ENCODE measurements at regions not wholly inside any gene's neighbourhood (a gene's known extent, or its start where the extent isn't known, plus 50 kb on each side); places are given as distances from the start of the nearest gene placed in this dataset.

DNA sequence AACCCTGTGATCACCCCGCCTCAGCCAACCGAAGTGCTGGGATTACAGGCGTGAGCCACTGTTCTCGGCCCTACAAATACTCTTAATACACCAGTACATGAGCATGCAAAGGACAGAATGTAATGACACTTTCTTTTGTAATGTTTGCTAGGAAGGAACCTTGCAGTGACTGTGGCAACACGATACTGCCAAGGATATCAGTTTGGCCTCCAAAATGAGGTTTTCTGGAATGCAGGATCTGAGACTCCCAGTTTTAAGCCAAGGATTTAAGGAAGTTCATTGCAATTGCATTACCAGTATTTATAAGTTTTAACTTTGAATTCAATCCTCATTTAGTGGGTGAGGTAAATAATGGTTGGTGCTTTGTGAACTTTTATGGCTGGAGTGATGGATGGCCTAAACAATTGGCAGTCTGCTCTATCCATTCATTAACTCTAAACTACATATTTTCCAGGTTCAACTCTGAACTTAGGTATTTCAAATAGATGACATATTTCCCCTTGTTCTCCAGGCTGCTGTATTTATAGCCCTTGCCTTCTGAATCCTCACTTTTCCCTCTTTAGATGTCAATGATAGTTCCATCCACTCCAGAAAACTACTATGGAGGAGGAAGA is 330.3 kb downstream of the C11orf87 start:
- DNase-seq, result no peak

DNA sequence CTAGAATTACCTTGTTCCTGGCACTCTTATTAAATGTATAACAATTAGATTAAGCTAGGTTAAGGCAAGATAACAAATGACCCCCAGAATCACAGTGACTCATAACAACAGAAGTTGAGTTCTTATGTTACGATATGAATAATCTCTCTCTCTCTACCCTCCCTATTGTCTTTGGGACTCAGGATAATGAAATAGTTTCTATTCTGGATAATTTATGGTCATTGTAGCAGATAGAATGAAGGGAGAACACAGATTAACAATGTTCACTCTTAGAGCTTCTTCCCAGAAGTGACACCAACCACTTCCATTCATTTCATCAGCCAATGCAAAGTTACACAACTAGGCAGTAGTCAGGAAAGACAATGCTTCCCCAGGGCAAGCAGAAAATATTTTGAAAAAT is 334.5 kb downstream of the C11orf87 start:
- no peak for DNase-seq

DNA sequence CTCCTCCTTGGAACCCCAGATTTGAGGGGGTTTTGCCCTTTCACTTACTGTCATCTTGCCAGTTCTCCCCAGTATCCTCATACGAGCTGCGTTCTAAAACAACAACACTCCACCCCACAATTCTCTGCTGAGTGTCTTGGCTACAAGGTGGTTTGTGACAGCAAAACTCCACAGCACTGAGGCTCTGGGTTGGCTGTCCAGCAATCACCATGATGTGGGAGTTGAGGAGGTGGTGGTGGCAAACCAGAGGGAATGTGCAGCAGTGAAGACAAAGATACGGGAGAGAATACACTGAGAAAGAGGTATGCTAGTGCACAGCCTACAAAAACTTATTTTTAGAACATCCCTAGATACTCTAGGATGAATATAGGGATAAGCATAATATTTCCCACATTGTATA is 335.0 kb downstream of the C11orf87 start:
- DNase-seq, result no peak

DNA sequence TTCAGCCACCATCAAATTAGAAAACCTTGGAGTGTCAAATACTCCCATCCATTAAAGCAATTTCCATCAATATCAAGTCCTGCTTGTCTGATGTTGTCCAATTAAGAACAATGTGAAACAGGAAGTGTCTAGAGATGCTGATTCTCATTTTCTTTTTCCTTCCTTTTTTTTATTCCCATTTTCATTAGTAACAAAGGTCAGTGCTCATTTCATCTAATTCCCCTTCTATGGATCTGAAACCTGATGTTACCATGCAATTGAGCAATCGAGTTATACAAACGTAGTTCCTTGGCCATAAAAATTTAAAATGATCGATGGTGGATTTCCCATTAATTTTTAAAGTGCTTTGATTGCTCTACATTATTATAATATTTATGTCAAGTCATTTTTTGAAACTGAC is 330.6 kb upstream of the ZC3H12C start:
- no peak for DNase-seq

DNA sequence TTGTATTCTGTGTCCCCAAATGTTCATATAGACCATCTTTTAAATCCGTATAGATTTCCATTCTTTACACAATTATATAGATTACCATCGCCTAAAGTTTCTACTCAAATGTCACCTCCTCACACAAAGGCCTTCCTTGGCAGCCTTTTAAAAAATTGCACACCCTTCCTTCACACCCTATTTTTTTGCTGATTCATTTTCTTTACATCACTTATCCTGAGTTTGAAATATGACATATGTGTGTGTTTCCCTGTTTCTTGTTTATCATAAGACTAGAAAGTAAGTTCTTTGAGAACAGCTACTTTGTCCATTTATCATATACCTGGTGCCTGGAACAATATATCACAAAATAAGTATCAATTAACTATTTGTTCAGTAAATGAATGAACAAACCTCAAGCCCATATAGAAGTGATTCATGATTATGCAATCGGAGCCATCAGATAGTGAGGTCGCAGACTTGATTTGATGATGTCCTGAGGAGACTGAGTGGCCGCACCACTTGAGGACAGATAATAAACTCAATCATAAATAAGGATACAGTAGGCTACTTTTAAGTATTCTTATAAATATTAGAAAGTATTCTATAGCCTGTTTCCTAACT is 327.4 kb upstream of the ZC3H12C start:
- DNase-seq, result no peak

DNA sequence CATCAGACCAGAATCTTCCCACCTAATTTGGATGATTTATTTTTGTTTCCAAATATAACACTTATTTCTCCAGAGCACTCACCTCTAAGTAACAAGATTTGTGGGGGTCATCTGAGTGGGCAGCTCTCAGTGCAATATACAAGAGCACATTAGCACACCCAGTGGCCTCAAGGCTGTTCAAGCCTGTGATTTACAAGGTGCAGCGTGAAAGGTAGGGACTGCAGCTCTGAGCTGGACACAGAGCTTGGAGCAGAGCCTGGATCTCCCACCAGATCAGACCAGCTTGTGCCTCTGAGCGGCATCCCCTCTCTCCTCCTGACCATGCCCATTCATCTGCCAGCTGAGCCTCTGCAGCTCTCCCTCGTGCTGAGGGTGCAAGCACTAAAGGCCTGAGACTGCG is 323.3 kb upstream of the ZC3H12C start:
- no peak for DNase-seq

DNA sequence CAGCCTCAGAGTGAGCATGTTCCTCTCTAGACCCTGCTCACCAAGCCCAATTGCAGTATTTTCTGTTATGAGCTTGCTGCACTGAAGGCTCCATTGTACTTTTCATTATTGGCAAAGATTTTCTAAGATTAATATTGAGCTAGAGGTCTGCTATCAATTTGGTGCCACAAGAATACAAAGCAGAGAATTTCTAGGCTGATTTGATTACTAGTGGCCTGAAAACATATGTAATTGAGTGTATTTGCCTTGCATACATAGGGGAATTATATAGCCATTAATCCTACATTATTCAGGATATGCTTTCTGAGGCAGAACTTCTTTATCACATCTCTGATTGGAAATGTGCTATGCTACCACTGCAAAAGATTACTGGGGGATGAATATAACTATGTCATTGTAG is 322.9 kb upstream of the ZC3H12C start:
- no peak for DNase-seq

DNA sequence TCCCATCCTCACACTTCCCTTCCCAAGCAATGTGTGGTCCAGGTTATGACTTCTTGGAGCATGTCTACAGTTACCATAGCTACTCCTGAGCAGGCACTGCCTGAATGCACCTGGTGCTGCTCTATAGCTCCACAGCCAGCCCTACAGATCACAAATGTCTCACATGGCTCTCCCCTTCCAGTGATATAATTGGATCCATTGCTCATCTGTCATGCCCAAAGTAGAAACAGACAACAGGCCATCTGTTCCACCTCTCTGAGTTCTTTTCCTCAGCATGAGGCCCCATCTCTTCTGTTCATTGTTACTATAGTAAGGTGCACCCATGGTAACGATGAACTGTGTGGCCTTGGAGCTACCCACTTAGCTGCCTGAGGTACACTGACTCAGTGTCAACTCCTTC is 320.3 kb upstream of the ZC3H12C start:
- peak; percentile 25 for DNase-seq

DNA sequence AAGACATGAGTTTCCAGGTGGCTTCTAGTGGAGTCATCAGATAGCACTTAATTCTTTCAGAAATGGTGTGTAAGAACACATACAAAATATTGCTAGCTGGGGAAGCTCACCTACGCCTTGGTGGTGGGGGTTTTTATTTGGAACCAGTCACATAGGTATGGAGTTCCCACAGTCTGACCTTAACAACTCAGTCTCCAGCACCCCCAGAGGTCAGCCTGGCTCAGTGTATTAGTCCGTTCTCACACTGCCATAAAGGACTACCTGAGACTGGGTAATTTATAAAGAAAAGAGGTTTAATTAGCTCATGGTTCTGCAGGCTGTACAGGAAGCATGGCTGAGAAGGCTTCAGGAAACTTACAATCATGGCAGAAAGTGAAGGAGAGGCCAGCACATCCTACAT is 317.5 kb upstream of the ZC3H12C start:
- no peak for DNase-seq

DNA sequence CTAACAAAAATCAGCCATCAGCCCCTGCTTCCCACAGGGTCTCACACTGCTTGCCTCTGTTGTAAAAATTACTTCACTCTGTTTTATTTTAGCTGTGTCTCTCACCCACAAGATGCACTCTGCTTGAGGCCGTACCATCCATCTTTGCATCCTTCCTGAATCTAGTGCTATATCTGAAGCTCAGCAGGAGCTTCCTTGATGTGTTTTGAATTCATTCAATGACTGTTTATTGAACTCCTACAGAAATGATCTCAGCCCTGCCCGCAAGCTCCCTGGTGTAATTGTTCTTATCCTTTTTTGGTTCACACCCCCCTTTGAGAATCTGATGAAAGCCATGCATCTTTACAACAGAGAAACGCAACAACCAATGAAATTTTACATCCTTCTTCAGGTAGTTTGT is 310.2 kb upstream of the ZC3H12C start:
- DNase-seq, result no peak

DNA sequence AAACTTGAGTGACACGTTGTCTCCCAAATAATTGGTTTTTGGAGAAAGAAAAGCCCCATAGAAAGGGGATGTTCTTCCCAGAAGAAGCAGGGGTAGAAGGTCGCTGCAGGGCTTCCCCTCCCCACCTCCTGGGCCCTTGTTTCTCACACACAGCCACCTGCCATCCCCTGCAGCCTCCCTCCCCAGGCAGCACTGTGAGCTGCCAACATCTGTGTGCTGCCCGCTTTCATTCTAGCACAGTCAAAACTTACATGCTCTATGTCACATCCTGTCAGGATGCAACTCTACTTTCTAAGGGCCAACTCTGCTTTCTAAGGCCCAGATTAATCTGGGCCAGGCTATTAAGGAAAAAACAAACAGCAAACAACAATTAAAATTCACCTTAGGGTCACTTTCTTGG is 309.4 kb upstream of the ZC3H12C start:
- no peak for DNase-seq

DNA sequence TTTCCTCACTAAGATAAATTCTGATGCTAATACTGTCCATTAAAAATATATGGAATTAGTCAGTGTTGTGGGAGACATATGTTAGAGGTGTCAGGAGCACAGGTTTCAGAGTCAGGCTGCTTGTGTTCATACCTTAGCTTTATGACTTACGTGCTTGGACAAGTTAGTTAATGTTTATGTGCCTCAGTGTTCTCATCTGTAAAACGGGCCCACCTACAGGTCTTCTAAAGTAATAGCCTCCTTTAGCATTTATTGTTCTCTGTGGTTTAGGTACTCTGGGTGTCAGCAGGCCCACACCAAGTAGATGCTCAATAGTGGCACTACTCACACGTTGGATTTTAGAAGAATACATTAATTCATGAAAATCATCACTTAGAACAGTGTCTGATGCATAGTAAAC is 308.7 kb upstream of the ZC3H12C start:
- DNase-seq, result no peak

DNA sequence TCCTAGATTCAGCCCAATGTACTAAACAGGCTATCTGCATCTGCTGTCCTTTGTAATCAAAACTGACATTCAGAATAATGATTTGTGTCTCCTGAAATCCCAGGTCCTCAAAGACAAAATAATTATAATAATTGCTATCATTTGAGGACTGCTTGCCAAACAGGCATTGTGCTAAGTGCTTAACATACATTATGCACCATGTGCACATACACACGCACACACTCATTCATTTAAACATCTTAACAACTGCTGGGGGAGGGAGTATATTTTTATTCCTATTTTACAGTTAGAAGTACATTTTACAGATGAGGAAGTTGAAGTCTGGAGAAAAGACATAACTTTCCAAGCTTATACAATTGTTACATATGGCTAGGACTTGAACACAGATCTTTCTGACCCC is 308.0 kb upstream of the ZC3H12C start:
- DNase-seq, result no peak

DNA sequence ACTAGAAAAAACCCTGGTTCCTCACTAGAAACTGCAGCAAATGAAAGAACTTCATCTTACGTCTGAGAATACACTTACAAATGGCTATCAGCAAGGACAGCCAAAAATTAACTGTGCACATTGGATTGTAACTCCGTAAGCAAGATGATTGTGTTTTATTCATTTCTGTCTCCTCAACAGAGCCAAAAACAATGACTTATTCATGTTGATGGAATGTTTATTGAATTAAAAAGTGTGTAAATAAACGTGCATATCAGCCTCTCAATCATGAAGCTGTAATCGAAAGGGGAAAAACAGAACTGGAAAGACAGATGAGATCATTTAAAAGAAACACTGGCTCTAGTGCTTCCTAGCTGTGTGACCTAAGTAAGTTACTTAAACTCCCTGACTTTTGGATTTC is 307.5 kb upstream of the ZC3H12C start:
- no peak for DNase-seq

DNA sequence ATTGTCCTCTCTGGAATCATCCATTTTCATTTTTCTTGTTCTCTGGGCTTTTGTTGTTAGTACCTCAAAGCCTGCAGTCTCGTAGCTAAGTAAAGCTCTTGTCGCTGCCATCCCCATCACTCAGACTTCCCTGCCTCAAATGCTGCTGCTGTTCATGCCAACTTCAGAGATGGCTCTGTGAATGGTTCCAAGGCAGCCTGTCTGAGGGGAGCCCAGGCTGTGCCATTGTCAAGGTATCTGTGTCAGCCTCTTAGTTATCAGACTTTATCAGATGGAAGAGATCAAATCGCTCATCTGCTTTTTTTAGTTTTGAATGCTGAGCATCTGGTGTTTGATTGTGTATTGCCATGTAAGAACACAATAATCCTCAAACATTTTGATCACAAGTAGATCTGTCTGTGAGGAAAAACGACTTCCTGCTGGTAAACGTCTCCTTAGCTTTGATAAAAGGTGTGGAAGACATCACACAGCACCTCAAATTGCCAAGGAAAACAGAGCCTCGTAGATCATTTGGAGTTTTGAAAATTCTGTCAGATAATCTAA is 304.2 kb upstream of the ZC3H12C start:
- DNase-seq, result no peak

DNA sequence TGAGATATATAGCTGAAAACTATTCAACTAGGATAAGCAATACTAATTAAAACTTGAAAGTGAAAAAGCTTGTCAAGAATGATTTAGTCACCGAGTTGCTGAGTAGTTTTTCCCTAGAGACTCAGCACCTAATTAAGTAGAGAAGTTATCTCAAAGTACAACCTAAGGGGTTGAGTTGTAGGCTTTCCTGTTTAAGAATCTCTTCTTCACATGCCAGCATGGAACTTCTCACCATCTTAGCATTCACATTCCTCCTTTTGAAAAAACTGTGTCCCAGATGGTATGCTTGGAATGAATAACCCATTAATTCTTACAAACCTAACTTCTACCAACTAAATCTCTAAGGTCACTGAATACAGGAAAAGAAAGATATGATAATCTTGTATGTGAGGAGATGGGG is 303.3 kb upstream of the ZC3H12C start:
- no peak for DNase-seq

DNA sequence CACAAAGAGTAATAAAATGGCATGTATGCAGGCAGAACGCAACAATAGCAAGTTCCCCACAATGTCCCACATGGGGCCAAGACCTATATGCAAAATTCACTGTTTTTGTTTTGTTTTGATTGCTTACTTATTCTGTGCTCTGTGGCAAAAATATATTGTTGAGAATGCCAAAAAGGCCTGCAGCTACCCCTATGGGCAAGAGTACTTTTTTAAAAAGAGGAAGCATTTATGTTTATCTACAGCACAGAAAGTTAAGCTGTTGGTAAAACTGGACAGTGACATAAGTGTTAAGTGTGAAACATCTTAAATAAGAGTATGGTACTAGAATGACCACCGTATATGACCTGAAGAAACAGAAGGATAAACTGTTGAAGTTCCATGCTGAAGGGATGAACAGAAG is 301.9 kb upstream of the ZC3H12C start:
- DNase-seq, result no peak

DNA sequence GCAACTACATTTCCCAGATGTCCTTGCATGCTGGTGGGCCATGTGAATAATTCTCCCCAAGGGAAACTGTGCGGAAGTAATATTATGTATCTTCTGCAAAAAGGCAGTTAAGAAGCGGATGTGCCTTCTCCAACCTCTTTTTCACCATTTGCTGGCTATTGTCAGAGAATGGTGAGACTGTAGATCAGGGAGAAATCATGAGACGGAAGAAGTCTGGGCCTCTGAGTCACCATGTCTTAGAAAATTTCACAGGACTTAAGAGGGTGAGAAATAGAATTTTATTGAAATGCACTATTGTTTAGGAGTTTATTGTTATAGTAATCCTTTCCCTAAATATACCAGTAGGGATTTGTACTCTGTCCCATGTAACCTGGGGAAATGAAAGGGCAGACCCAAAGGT is 298.7 kb upstream of the ZC3H12C start:
- DNase-seq, result no peak

DNA sequence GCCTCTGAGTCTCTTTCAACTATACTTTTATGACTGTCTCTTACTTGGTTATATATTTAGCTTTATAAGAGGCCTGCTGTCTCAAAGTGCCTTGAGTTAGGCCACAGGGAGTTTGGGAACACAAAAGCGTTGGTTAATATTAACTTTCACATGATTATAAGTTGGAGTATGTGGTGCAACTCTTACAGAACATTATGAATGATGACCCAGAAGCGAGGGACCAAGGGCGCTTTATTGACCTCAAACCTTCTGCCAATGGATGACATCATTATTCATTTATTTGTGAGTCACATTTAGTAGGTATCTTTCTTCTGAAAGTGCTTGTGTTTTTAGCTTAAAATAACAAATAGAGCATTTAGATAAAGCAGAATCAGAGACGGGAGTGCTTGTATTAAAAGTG is 298.0 kb upstream of the ZC3H12C start:
- DNase-seq, result no peak

DNA sequence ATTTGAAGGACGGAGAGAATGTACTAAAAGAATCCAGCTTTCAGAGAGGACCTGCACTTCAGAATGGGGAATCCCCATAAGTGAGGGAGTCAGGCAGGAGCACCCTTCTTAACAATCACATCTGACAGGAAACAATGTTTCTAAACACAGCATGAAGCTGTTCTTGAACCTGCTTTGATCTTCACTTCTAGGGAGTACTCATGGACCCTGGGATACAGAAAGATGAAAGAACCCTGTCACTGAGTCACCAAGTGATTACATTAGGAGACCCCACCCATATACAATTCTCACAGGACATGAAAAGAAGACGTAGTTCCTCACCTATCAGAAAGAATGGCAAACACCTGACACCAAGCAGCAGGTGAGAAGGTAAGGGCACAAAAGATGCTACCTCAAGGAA is 296.9 kb upstream of the ZC3H12C start:
- DNase-seq, result no peak

DNA sequence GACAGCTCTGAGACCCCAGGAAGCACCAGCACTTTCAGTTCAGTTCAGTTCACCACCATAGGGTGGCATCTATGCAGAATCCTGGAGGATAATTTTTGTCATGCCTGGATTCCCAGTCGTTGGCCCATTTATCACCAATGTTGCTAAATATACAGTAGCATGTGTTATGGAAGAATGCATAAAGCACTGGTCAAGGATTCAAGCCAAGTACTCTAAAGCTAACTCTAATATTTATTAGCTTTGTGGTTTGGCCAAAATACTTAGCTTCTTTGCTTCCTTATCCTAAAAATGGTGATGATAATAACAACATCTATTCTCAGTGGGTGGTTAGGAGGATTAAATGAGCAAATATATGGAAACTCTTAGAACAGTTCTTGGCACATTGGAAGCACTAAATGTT is 294.7 kb upstream of the ZC3H12C start:
- DNase-seq, result no peak

DNA sequence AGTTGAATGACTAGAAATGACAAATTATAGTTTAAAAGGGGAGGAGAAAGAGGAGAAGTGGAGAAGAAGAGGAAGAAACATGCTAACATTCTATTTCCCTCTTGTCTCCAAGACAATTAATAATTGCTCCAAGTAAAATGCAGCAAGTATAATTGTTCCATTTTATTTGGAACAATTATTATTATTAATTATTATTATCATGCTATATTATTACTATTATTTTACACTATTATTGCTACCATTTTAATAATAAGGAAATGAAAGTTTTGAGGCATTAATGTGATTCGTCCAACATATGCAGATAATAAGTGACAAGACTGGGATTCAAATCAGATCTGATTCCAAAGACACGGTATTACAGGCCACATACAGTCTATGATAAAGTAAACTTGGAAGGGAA is 293.6 kb upstream of the ZC3H12C start:
- DNase-seq, result no peak

DNA sequence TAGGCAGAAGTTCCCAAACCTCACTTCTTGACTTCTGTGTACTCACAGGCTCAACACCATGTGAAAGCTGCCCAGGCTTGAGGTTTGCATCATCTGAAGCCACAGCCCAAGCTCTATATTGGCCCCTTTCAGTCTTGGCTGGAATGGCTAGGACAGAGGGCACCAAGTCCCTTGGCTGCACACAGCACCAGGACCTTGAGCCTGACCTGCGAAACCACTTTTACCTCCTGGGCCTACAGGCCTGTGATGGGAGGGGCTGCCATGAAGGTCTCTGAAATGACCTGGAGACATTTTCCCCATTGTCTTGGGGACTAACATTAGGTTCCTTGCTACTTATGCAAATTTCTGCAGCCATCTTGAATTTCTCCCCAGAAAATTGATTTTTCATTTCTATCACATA is 288.3 kb upstream of the ZC3H12C start:
- DNase-seq, result no peak

DNA sequence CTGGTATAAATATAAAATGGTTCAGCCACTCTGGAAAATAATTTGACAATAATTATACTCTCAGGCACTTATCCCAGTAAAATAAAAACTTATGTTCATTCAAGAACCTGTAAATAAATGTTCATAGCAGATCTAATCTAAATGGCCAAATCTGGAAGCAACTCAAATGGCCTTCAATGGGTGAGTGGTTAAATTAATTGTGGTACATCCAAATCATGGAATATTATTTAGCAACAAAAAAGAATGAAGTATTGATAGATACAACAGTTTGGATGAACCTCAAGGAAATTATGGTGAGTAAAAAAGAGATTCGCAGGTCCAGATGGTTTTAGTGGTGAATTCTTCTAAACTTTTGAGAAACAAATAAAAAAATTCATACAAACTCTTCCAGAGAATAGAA is 287.0 kb upstream of the ZC3H12C start:
- DNase-seq, result no peak

DNA sequence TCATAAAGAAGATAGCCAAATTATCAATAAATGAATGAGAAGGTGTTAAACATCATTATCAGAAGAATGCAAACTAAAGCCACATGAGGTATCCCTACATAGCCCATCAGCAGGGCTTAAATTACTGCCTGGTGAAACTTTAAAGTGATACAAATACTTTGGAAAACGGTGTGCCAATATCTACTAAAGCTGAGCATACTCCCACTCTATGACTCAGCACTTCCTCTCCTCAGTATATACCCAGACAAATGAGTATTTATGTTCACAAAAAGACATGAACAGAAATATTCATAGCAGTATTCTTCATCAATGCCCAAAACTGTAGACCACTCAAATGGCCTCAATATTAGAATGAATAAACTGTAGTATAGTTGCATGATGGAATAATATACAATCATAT is 284.6 kb upstream of the ZC3H12C start:
- DNase-seq, result no peak

Measured in NCI-H2107 (cell line).